NCI-H345 treated with DMSO at 0.1 percent for 48 hours (cell line): ENCODE measurements at regions not wholly inside any gene's neighbourhood (a gene's known extent, or its start where the extent isn't known, plus 50 kb on each side); places are given as distances from the start of the nearest gene placed in this dataset.
"Not testable (repeated sequence)": the region's sequence is repeated elsewhere in the genome, so short reads cannot be mapped to it uniquely, and the experiment has no call there.

ENCODE experiments used
- DNase-seq: peaks from one replicate; lab custom pipeline; 2025; ENCODE audit not compliant: unreplicated experiment; lab: John Stamatoyannopoulos, UW

GRCh38 chr3:147662705-147663104 lies 253.5 kb downstream of the ZIC1 start:
- DNase-seq: no peak

- no peak for DNase-seq
Measured at GRCh38 chr3:147669077-147669476, 259.9 kb downstream of the ZIC1 start.

- DNase-seq: no peak
Measured at GRCh38 chr3:147672035-147672434, 262.9 kb downstream of the ZIC1 start.

GRCh38 chr3:147672436-147672835 lies 263.3 kb downstream of the ZIC1 start:
- DNase-seq: no peak

GRCh38 chr3:147675761-147676160 lies 266.6 kb downstream of the ZIC1 start:
- DNase-seq: no peak

- no peak for DNase-seq
Measured at GRCh38 chr3:147680837-147681483, 271.8 kb downstream of the ZIC1 start.

- no peak for DNase-seq
Measured at GRCh38 chr3:147688868-147689267, 279.7 kb downstream of the ZIC1 start.

GRCh38 chr3:147699175-147699838 lies 290.1 kb downstream of the ZIC1 start:
- DNase-seq: no peak

GRCh38 chr3:147701195-147701594 lies 292.0 kb downstream of the ZIC1 start:
- DNase-seq: no peak

GRCh38 chr3:147702509-147702908 lies 293.3 kb downstream of the ZIC1 start:
- DNase-seq: no peak

GRCh38 chr3:147705651-147706051 lies 296.5 kb downstream of the ZIC1 start:
- DNase-seq: no peak

GRCh38 chr3:147710753-147711152 lies 301.6 kb downstream of the ZIC1 start:
- not testable (repeated sequence) for DNase-seq

- no peak for DNase-seq
Measured at GRCh38 chr3:147712357-147712756, 303.2 kb downstream of the ZIC1 start.

- not testable (repeated sequence) for DNase-seq
Measured at GRCh38 chr3:147712758-147713157, 303.6 kb downstream of the ZIC1 start.

- no peak for DNase-seq
Measured at GRCh38 chr3:147713234-147714133, 304.3 kb downstream of the ZIC1 start.

GRCh38 chr3:147729641-147730040 lies 320.5 kb downstream of the ZIC1 start:
- DNase-seq: no peak

GRCh38 chr3:147730284-147730683 lies 321.1 kb downstream of the ZIC1 start:
- no peak for DNase-seq

GRCh38 chr3:147733217-147733616 lies 324.1 kb downstream of the ZIC1 start:
- DNase-seq: no peak

- DNase-seq: no peak
Measured at GRCh38 chr3:147735616-147736015, 326.5 kb downstream of the ZIC1 start.

- no peak for DNase-seq
Measured at GRCh38 chr3:147736226-147736625, 327.1 kb downstream of the ZIC1 start.

- no peak for DNase-seq
Measured at GRCh38 chr3:147737376-147737775, 328.2 kb downstream of the ZIC1 start.

GRCh38 chr3:147740928-147741327 lies 331.8 kb downstream of the ZIC1 start:
- DNase-seq: no peak
